AG04449 (cell line): ENCODE measurements at regions not wholly inside any gene's neighbourhood (a gene's known extent, or its start where the extent isn't known, plus 50 kb on each side); places are given as distances from the start of the nearest gene placed in this dataset.
A peak's percentile ranks its signal among the peaks of the same experiment; 100 is the strongest.

Source experiments
- CTCF ChIA-PET: fragments of 350-600 bp; formaldehyde crosslinking; extraction: SDS; loops from one replicate; lab custom pipeline; 2021; ENCODE audit warnings: antibody characterized with exemption; lab: Yijun Ruan, JAX
- POLR2A ChIA-PET: fragments of 400-600, 350-600 bp; formaldehyde crosslinking; extraction: SDS; loops from one replicate; lab custom pipeline; 2020; ENCODE audit warnings: antibody characterized with exemption, inconsistent platforms; lab: Yijun Ruan, JAX
- DNase-seq: peaks from one replicate; pipeline ENCODE4 v3.0.0-alpha.2; 2010; ENCODE audit warnings: low read depth, low spot score
- H3K4me3 ChIP-seq: 2 replicates; pipeline ENCODE4 v1.5.1; 2011; ENCODE audit warnings: low read depth, mild to moderate bottlenecking, control low read depth, low read length
- TF ChIP-seq, protein P1 (sequence below): IDR thresholded peaks from one replicate; pipeline ENCODE4 v1.5.1; 2011; ENCODE audit warnings: mild to moderate bottlenecking, moderate library complexity, low read length, control low read depth, inconsistent platforms; ENCODE audit not compliant: insufficient read depth; ENCODE audit errors: missing control alignments

DNA sequence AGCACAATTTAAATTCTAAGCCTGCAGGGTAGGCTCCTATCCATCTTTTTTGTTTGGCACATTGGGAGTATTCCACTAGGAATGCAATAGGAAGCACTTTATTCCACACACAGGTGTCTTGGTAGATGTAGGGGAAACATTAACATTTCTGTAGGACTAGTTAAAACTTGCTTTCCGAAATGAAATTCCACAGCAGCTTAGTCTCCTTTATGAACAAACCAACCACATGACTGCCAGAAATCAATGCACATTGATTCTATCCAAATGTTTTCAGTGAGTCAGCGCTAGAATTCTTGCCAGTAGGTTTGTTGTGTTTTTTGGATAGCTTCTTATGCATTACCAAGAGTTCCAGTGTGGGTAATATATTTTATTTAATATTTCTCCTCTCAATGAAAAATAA lies 207.9 kb upstream of the CSNK1A1L start:
- POLR2A ChIA-PET = no interaction called here
- TF ChIP-seq, protein P1, sequence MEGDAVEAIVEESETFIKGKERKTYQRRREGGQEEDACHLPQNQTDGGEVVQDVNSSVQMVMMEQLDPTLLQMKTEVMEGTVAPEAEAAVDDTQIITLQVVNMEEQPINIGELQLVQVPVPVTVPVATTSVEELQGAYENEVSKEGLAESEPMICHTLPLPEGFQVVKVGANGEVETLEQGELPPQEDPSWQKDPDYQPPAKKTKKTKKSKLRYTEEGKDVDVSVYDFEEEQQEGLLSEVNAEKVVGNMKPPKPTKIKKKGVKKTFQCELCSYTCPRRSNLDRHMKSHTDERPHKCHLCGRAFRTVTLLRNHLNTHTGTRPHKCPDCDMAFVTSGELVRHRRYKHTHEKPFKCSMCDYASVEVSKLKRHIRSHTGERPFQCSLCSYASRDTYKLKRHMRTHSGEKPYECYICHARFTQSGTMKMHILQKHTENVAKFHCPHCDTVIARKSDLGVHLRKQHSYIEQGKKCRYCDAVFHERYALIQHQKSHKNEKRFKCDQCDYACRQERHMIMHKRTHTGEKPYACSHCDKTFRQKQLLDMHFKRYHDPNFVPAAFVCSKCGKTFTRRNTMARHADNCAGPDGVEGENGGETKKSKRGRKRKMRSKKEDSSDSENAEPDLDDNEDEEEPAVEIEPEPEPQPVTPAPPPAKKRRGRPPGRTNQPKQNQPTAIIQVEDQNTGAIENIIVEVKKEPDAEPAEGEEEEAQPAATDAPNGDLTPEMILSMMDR = no peak
- no peak overlapping the region for H3K4me3 ChIP-seq
- DNase-seq = peak; percentile 71
- CTCF ChIA-PET = interaction anchor here (0.9 to 1.3 kb wide), 4 partner anchors 9 to 894 kb away, joined by 3 to 4 read pairs (median 3); no protein-coding TSS in a partner anchor

DNA sequence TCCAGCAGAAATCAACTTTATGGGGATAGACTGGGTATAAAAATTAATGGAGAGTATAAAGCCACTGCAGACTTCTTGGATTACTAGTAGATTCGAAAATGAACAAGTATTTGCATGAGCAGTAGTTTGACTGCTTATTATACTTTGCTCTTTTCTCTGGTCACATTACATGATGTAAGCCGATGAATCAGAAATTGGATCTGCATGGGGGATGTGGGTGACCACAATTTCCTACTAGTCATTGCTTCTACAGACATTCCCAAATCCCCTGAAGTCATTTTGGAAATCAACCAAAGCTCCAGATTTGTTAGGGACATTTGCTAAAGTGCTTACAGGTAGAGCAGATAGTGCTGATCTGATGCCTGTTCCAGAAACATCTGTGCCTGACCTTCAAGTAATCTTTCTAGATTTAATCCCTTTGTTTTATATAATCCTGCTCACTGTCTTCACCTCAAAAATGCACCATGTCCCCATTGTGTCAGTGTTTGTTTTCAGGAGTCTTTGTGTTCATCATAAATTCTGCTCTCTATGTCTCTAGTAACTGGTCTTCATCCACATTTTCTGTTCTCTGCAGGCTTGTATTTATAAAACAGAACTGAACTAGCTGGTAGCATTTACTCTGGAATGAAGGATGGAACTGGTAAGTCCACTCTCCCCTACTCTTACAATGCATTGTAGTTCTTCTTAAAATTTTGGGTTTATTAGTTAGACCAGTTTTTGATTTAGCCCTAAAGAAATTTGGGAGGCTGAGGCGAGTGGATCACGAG lies 201.5 kb upstream of the CSNK1A1L start:
- ChIA-PET POLR2A (interaction anchor here (1.0 kb wide), 1 partner anchor 120 kb away, joined by 4 read pairs; no protein-coding TSS in a partner anchor), CTCF (interaction anchor here (1.0 kb wide), 1 partner anchor 9 kb away, joined by 3 read pairs; no protein-coding TSS in a partner anchor)
- DNase-seq = peak; percentile 92
- no peak overlapping the region for H3K4me3 ChIP-seq
- TF ChIP-seq, protein P1 = no peak

DNA sequence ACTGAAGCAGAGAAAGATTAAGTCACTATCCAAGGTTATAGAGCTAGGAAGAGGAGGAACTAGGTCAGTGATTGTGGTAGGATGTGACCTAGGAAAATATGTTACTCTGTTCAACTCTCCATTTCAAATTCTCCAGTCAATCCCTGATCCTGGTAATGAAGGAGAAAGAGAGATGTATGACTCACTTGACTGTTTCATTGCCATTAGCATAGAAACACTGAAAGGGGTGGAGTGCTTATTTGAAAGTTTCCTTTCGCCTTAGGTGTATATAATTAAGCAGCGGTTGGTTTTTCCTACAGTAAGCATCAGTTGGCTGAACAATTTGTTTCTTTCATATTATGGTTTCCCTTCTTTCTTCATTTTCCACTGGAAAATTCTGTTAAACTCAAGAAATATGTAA lies 198.1 kb upstream of the CSNK1A1L start:
- POLR2A ChIA-PET = no interaction called here
- H3K4me3 ChIP-seq = no peak overlapping the region
- TF ChIP-seq, protein P1 = no peak
- DNase-seq = no peak
- CTCF ChIA-PET = interaction anchor here (0.5 kb wide), 1 partner anchor 292 kb away, joined by 3 read pairs; no protein-coding TSS in a partner anchor

DNA sequence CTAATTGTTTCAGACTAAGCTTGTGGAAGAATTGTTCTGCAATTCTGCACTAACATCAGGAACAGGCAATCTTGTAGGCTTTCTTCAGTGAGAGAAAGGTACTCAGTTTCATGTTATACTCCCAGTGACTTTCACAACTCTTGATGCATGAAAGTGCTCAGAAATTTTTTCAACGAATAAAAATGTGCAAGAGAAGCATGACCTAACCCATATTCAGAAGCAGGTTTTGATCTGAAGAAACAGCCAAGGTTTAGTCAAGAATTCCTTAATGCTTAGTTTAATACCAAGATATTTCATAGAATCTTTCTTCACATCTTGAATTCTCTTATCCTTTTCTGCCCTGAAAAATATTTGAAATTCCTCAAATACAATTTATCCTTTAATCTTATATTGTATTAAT lies 197.2 kb upstream of the CSNK1A1L start:
- TF ChIP-seq, protein P1 = no peak
- POLR2A ChIA-PET = no interaction called here
- no peak overlapping the region for H3K4me3 ChIP-seq
- CTCF ChIA-PET = no interaction called here
- no peak for DNase-seq

DNA sequence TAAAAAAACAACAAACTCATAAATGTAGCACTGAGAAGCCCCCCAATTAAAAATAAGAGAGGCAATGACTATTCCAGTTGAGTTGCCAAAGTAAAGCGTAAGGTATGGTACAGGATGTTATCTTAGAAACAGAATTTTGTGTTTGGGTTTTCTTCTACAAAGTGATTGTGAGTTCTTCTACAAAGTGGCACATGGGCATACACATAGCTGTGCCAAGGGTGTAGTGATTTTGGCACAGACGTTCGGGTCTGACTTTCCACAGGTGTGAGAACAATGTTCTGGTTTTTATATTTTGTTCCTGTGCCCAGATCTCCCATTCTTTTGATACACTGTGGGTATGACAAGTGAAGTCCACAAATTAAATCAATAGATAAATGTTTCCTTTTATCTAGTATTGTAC lies 190.1 kb upstream of the CSNK1A1L start:
- TF ChIP-seq, protein P1 = no peak
- ChIA-PET POLR2A (no interaction called here), CTCF (no interaction called here)
- no peak overlapping the region for H3K4me3 ChIP-seq
- DNase-seq = no peak

DNA sequence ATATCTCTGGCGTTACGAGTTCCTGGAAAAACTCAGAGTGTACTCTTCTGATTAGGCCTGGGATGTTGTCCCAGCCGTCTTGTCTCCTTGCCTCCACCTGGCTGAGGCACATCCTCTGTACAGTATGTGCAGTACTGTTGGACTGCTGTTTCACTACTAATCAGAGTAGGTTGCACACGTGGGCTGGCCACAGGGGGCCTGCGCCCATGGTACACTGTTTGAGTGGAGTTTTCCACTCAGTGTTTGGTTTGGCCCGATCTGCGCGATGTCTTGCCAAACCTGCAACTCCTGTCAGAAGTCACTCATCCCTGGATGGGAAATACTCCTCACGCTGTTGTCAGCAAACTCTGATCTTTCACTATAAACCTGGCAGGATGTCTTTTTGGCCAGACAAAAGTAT lies 189.6 kb upstream of the CSNK1A1L start:
- ChIA-PET POLR2A (no interaction called here), CTCF (no interaction called here)
- no peak overlapping the region for H3K4me3 ChIP-seq
- no peak for DNase-seq
- TF ChIP-seq, protein P1 = no peak
